Endothelial cell of umbilical vein (primary cell): ENCODE measurements at regions not wholly inside any gene's neighbourhood (a gene's known extent, or its start where the extent isn't known, plus 50 kb on each side); places are given as distances from the start of the nearest gene placed in this dataset.

Source experiments
- BruUV-seq: library from RNA; stranded (reverse); fragments of 400-500 nt; replicated peaks from 2 replicates; lab custom pipeline; 2021; lab: Mats Ljungman, UMichigan
- CTCF ChIA-PET: fragments of 300-600, 350-600 bp; sonication (Branson Sonifier 250); formaldehyde crosslinking; loops from one replicate; lab custom pipeline; 2021; ENCODE audit warnings: antibody characterized with exemption, inconsistent platforms; lab: Charles Lee
- POLR2A ChIA-PET: fragments of 300-600, 350-600 bp; sonication (Branson Sonifier 250); formaldehyde crosslinking; loops from one replicate; lab custom pipeline; 2021; ENCODE audit warnings: antibody characterized with exemption, inconsistent platforms; lab: Charles Lee
- DNase-seq: peaks from one replicate; pipeline ENCODE4 v3.0.0-alpha.2; 2011; ENCODE audit warnings: low read depth, low spot score
- FAIRE-seq: peaks from 2 replicates; lab custom pipeline; 2011; peaks lifted over from hg19 to GRCh38; lab: Jason Lieb, UNC
- H2AFZ ChIP-seq: 2 replicates; pipeline ENCODE4 v1.6.0; 2012; ENCODE audit warnings: low read depth, low read length, control low read depth, inconsistent platforms
- H3K27ac ChIP-seq: 2 replicates; pipeline ENCODE4 v1.5.1; 2011; ENCODE audit warnings: low read depth, mild to moderate bottlenecking, control low read depth, low read length, moderate library complexity; ENCODE audit not compliant: insufficient read depth
- H3K27me3 ChIP-seq, 2 experiments: 2 replicates each; pipeline versions ENCODE4 v1.6.0 to v1.6.1; 2011; ENCODE audit warnings: low read length in 2 of 2, mixed read lengths in 1 of 2; ENCODE audit not compliant: control insufficient read depth in 2 of 2, insufficient read depth in 2 of 2
- H3K36me3 ChIP-seq, 2 experiments: 2 replicates in 1 of 2; 3 replicates in 1 of 2; pipeline ENCODE4 v1.5.1; 2011; ENCODE audit warnings: low read length in 2 of 2, mild to moderate bottlenecking in 1 of 2, moderate library complexity in 1 of 2; ENCODE audit not compliant: control insufficient read depth in 2 of 2, insufficient read depth in 2 of 2; ENCODE audit errors: extremely low read depth in 1 of 2
- H3K4me1 ChIP-seq: 3 replicates; pipeline ENCODE4 v1.5.1; 2011; ENCODE audit warnings: mild to moderate bottlenecking, low read length; ENCODE audit not compliant: control insufficient read depth, insufficient read depth; ENCODE audit errors: extremely low read depth
- H3K4me2 ChIP-seq: 2 replicates; pipeline ENCODE4 v1.6.1; 2011; ENCODE audit warnings: low read length, control low read depth, mixed read lengths; ENCODE audit not compliant: insufficient read depth
- H3K4me3 ChIP-seq, 3 experiments: fragments of 200-600 bp in 1 of 3; sonication (generic), shearing (Covaris generic) in 1 of 3; replicated peaks in 1 of 3; 2 replicates each; pipeline ENCODE4 v1.5.1; 2011 to 2016; ENCODE audit warnings: control low read depth in 3 of 3, low read length in 3 of 3, mild to moderate bottlenecking in 2 of 3, inconsistent platforms in 1 of 3, low read depth in 1 of 3, moderate library complexity in 1 of 3; ENCODE audit not compliant: insufficient read depth in 1 of 3
- H3K79me2 ChIP-seq: 2 replicates; pipeline ENCODE4 v1.6.0; 2012; ENCODE audit warnings: low read length, inconsistent platforms; ENCODE audit not compliant: control insufficient read depth, insufficient read depth
- H3K9ac ChIP-seq: replicated peaks from 2 replicates; pipeline ENCODE3; 2011; ENCODE audit warnings: low read length, control low read depth; ENCODE audit not compliant: insufficient read depth; ENCODE audit errors: extremely low read depth
- H3K9me1 ChIP-seq: replicated peaks from 3 replicates; pipeline ENCODE4 v1.6.0; 2011; ENCODE audit warnings: mild to moderate bottlenecking, low read length; ENCODE audit not compliant: control insufficient read depth, insufficient read depth; ENCODE audit errors: extremely low read depth
- H3K9me3 ChIP-seq: replicated peaks from 2 replicates; pipeline ENCODE4 v1.5.1; 2012; ENCODE audit warnings: low read length, inconsistent platforms; ENCODE audit not compliant: control insufficient read depth, insufficient read depth
- H4K20me1 ChIP-seq: replicated peaks from 2 replicates; pipeline ENCODE3; 2011; ENCODE audit warnings: mild to moderate bottlenecking, low read length; ENCODE audit not compliant: control insufficient read depth, insufficient read depth; ENCODE audit errors: extremely low read depth
- CTCF ChIP-seq, 2 donors: IDR thresholded peaks; 1 replicate in 1 of 2; 2 replicates in 1 of 2; pipeline ENCODE4 v1.5.1; 2011; ENCODE audit warnings: low read length in 2 of 2, mild to moderate bottlenecking in 2 of 2, moderate library complexity in 2 of 2, control low read depth in 1 of 2, inconsistent platforms in 1 of 2, low read depth in 1 of 2; ENCODE audit not compliant: insufficient read depth in 1 of 2; ENCODE audit errors: extremely low read depth in 1 of 2
- EZH2 ChIP-seq: IDR thresholded peaks from 2 replicates; pipeline ENCODE4 v1.6.1; 2012; ENCODE audit warnings: borderline replicate concordance, low read depth, mild to moderate bottlenecking, moderate library complexity, low read length, inconsistent platforms; ENCODE audit not compliant: severe bottlenecking
- FOS ChIP-seq: IDR thresholded peaks from 2 replicates; pipeline ENCODE4 v1.6.1; 2011; ENCODE audit warnings: mild to moderate bottlenecking, low read length, moderate library complexity, borderline replicate concordance; ENCODE audit not compliant: insufficient read depth
- GATA2 ChIP-seq: IDR thresholded peaks from 2 replicates; pipeline ENCODE4 v1.7.0; 2011; ENCODE audit warnings: low read depth, mild to moderate bottlenecking, moderate library complexity, mixed read lengths, low read length; ENCODE audit not compliant: insufficient read length, insufficient read depth
- JUN ChIP-seq: IDR thresholded peaks from 2 replicates; pipeline ENCODE4 v1.6.1; 2011; ENCODE audit warnings: borderline replicate concordance, low read depth; ENCODE audit not compliant: insufficient read length, insufficient read depth
- MAX ChIP-seq: IDR thresholded peaks from 2 replicates; pipeline ENCODE4 v1.6.1; 2011; ENCODE audit not compliant: insufficient read depth, insufficient read length
- MYC ChIP-seq: IDR thresholded peaks from one replicate; pipeline ENCODE4 v1.6.1; 2011; ENCODE audit warnings: mild to moderate bottlenecking, low read depth, low read length
- POLR2A ChIP-seq: IDR thresholded peaks from 2 replicates; pipeline ENCODE4 v1.6.1; 2012; ENCODE audit warnings: low read depth, mild to moderate bottlenecking, control low read depth, low read length
- POLR2AphosphoS5 ChIP-seq: IDR thresholded peaks from 2 replicates; pipeline ENCODE4 v1.6.1; 2012; ENCODE audit warnings: low read depth, mild to moderate bottlenecking, control low read depth, low read length, moderate library complexity; ENCODE audit not compliant: insufficient read depth
- dilution Hi-C: fragments of 300-500 bp; cut with MboI; formaldehyde crosslinking; loops from one replicate; pipeline ENCODE4 v1.15.0; 2019; ENCODE audit warnings: low sequenced_read_pairs; ENCODE audit not compliant: extremely low pct_ligation_motif_present
- intact Hi-C: fragments of 100-400 bp; cut with micrococcal nuclease; formaldehyde crosslinking; loops from one replicate; pipeline ENCODE4 v1.10.0; 2022

- DNase-seq = no peak
- Histone ChIP-seq H4K20me1 (no peaks in the 10 kb centered on the region), H3K4me2 (no peak overlapping the region), H3K27ac (no peak overlapping the region), H3K9me3 (no peaks in the 10 kb centered on the region), H3K4me3 (no peak overlapping the region), H3K9me1 (no peaks in the 10 kb centered on the region), H3K4me1 (peaks cover 14% of the 10 kb centered on the region), H3K79me2 (no peaks in the 10 kb centered on the region), H3K36me3 (no peaks in the 10 kb centered on the region), H2AFZ (no peak overlapping the region), H3K9ac (no peak overlapping the region), H3K27me3 (no peaks in the 10 kb centered on the region)
- dilution Hi-C loops (no loop called here), intact Hi-C loops (no loop called here)
- no TSS peak for BruUV-seq
- TF ChIP-seq EZH2 (no peak), JUN (no peak), POLR2A (no peak), GATA2 (no peak), FOS (no peak), MYC (no peak), MAX (no peak), CTCF (IDR thresholded peaks at IDR 0.05; ENCODE audit: extremely low read depth in 1 of 2, insufficient read depth in 1 of 2, low read depth in 1 of 2, low read length in 2 of 2) (no peak), POLR2AphosphoS5 (no peak)
- ChIA-PET CTCF (no interaction called here), POLR2A (no interaction called here)
- FAIRE-seq = no peak
Observed at GRCh38 chr1:229063154-229063773, 207.6 kb upstream of the RAB4A start.
